Breast epithelium (tissue), 4 donors: ENCODE measurements at regions not wholly inside any gene's neighbourhood (a gene's known extent, or its start where the extent isn't known, plus 50 kb on each side); places are given as distances from the start of the nearest gene placed in this dataset.

Experiments used
- DNase-seq, 2 donors: peaks; one replicate each; pipeline ENCODE4 v3.0.0-alpha.2; 2019; ENCODE audit warnings: low spot score in 2 of 2
- H3K27ac ChIP-seq, 2 donors: fragments of 200-600 bp; sonication (generic) in 1 of 2; one replicate each; pipeline ENCODE4 v1.5.1; 2016 to 2019; ENCODE audit warnings: mild to moderate bottlenecking in 1 of 2
- H3K27me3 ChIP-seq, 2 donors: fragments of 200-600 bp; sonication (generic) in 1 of 2; one replicate each; pipeline versions ENCODE4 v1.5.1 to v1.6.0; 2017 to 2019; ENCODE audit warnings: control low read depth in 1 of 2, mild to moderate bottlenecking in 1 of 2
- H3K36me3 ChIP-seq: fragments of 200-600 bp; one replicate; pipeline ENCODE4 v1.5.1; 2019
- H3K4me1 ChIP-seq, 2 donors: fragments of 200-600 bp; sonication (generic); one replicate each; pipeline ENCODE4 v1.5.1; 2016 to 2019; ENCODE audit warnings: control low read depth in 1 of 2
- H3K4me3 ChIP-seq, 3 donors: fragments of 200-600 bp; sonication (generic); 1 replicate in 2 of 3; 2 replicates in 1 of 3; pipeline ENCODE4 v1.5.1; 2016 to 2019; ENCODE audit warnings: mild to moderate bottlenecking in 3 of 3, moderate library complexity in 2 of 3
- H3K9me3 ChIP-seq, 2 donors: fragments of 200-600 bp; sonication (generic) in 1 of 2; one replicate each; pipeline ENCODE4 v1.5.1; 2016 to 2019; ENCODE audit warnings: control low read depth in 1 of 2
- POLR2A ChIP-seq: fragments of 450-650 bp; IDR thresholded peaks from one replicate; pipeline ENCODE4 v1.6.1; 2016; ENCODE audit warnings: antibody characterized with exemption, mild to moderate bottlenecking, moderate library complexity
- POLR2AphosphoS5 ChIP-seq, 3 donors: sonication (generic); formaldehyde crosslinking; IDR thresholded peaks; one replicate each; pipeline ENCODE4 v1.6.1; 2017; ENCODE audit warnings: antibody characterized with exemption in 3 of 3
- intact Hi-C: fragments of 100-400 bp; cut with DNase I; formaldehyde crosslinking; loops from one replicate; pipeline ENCODE4 v1.15.1; 2023; ENCODE audit warnings: low total_unique reads
- TF ChIP-seq, protein P1 (sequence below), 3 donors: fragments of 450-650 bp; IDR thresholded peaks; one replicate each; pipeline ENCODE4 v1.5.1; 2016 to 2017; ENCODE audit warnings: antibody characterized with exemption in 3 of 3, mild to moderate bottlenecking in 3 of 3, moderate library complexity in 3 of 3

DNA sequence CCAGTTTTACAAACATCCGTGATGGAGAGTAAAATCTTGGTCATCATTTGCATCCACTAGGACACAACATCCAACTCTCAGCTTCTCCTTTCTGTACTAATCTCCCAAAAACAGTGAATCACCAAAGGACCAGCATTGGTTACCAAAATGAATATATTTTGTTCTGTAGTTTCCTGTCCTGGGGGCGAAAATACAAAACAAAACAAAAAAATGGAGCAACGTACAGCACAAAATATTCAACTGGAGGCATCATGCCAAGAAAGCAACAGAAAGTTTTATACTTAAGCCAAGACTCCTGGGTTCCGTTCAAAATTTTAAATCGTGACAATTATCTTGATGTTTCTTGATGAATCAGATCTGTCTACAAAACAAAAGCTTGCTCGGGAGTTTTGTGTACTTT, 126.6 kb upstream of the CCDC28A start:
- Histone ChIP-seq H3K36me3 (no peaks in the 10 kb centered on the region), H3K27ac (peak overlapping the region in 1 of 2 donors; percentile 21), H3K27me3 (no peaks in the 10 kb centered on the region), H3K4me3 (peak overlapping the region in 2 of 3 donors; percentile 10 to 43), H3K4me1 (no peaks in the 10 kb centered on the region), H3K9me3 (no peaks in the 10 kb centered on the region)
- intact Hi-C loops: no loop called here
- no peak for DNase-seq
- TF ChIP-seq POLR2A: no peak
- TF ChIP-seq, protein P1, sequence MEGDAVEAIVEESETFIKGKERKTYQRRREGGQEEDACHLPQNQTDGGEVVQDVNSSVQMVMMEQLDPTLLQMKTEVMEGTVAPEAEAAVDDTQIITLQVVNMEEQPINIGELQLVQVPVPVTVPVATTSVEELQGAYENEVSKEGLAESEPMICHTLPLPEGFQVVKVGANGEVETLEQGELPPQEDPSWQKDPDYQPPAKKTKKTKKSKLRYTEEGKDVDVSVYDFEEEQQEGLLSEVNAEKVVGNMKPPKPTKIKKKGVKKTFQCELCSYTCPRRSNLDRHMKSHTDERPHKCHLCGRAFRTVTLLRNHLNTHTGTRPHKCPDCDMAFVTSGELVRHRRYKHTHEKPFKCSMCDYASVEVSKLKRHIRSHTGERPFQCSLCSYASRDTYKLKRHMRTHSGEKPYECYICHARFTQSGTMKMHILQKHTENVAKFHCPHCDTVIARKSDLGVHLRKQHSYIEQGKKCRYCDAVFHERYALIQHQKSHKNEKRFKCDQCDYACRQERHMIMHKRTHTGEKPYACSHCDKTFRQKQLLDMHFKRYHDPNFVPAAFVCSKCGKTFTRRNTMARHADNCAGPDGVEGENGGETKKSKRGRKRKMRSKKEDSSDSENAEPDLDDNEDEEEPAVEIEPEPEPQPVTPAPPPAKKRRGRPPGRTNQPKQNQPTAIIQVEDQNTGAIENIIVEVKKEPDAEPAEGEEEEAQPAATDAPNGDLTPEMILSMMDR (IDR thresholded peaks at IDR 0.05): no peak
- TF ChIP-seq POLR2AphosphoS5 (IDR thresholded peaks at IDR 0.05): no peak

DNA sequence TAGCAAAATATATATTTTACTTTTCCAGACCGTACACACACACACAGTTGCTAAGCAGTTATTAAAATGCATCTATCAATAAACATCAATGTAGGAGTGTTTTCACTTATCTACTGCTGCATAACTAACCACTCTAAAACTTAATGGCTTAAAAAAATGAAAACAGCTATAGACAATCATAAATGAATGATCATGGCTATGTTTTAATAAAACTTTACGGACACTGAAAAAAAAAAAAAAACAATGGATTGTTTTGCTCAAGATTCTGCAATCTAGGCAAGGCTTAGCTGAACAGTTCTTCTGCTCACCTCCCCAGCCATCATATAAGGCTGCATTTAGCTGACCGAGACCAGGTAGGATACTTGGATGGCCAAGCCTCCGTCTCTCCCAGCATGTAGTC, 125.4 kb upstream of the CCDC28A start:
- H3K4me3 ChIP-seq: no peak overlapping the region
- H3K9me3 ChIP-seq: no peaks in the 10 kb centered on the region
- H3K27me3 ChIP-seq: no peaks in the 10 kb centered on the region
- H3K36me3 ChIP-seq: no peaks in the 10 kb centered on the region
- no peak for DNase-seq
- H3K27ac ChIP-seq: no peak overlapping the region
- intact Hi-C loops: no loop called here
- TF ChIP-seq POLR2A: no peak
- TF ChIP-seq, protein P1 (IDR thresholded peaks at IDR 0.05): no peak
- no peak for TF ChIP-seq POLR2AphosphoS5 (IDR thresholded peaks at IDR 0.05)
- no peaks in the 10 kb centered on the region for H3K4me1 ChIP-seq

DNA sequence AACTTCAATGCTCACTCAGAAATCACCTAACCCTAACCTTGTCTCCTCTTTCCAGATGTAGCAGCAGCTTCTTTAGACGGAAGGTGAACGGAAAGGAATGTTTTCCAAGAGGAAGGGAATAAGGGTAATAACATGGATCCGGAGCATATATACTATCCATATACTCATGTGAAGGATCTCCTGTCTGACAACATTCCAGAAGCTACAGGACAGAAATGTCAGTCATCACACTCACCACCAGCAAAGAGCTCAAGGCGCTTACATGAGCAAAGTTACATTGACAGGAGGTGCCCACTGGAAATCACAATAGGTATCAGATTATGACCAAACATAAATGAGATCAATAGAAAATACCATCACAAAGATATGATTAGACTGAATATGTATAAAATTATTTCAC, 122.1 kb upstream of the CCDC28A start:
- DNase-seq: no peak
- intact Hi-C loops: no loop called here
- Histone ChIP-seq H3K4me1 (peaks cover 0 to 6% of the 10 kb centered on the region in 2 donors), H3K4me3 (no peak overlapping the region), H3K27ac (no peak overlapping the region), H3K27me3 (no peaks in the 10 kb centered on the region), H3K9me3 (no peaks in the 10 kb centered on the region), H3K36me3 (no peaks in the 10 kb centered on the region)
- TF ChIP-seq POLR2A (no peak), POLR2AphosphoS5 (IDR thresholded peaks at IDR 0.05) (no peak)
- TF ChIP-seq, protein P1 (IDR thresholded peaks at IDR 0.05): no peak

DNA sequence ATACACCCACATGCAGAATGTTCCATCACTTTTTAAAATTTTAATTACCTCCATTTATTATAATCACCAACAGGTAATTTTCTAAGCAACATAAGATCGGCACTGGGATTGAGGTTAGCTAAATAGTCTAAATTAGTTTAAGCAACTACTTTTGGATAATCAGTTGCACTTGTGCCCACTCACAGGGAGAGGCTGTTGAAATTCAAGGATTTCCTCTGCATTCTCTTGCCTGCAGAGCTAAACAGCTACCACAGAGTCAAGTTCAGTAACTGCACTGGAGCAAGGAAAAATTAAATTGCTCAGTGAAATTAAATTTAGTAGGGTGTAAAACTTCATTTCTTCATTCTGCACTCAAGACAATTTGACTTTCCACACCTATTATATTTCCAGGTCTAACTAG, 120.7 kb upstream of the CCDC28A start:
- DNase-seq: no peak
- TF ChIP-seq, protein P1 (IDR thresholded peaks at IDR 0.05): no peak
- TF ChIP-seq POLR2AphosphoS5 (IDR thresholded peaks at IDR 0.05) (no peak), POLR2A (no peak)
- peak overlapping the region in 1 of 3 donors; percentile 4 for H3K4me3 ChIP-seq
- H3K4me1 ChIP-seq: peaks cover 0 to 6% of the 10 kb centered on the region in 2 donors
- peak overlapping the region in 1 of 2 donors; percentile 27 for H3K27ac ChIP-seq
- no peaks in the 10 kb centered on the region for H3K9me3 ChIP-seq
- no peaks in the 10 kb centered on the region for H3K27me3 ChIP-seq
- intact Hi-C loops: no loop called here
- H3K36me3 ChIP-seq: no peaks in the 10 kb centered on the region

DNA sequence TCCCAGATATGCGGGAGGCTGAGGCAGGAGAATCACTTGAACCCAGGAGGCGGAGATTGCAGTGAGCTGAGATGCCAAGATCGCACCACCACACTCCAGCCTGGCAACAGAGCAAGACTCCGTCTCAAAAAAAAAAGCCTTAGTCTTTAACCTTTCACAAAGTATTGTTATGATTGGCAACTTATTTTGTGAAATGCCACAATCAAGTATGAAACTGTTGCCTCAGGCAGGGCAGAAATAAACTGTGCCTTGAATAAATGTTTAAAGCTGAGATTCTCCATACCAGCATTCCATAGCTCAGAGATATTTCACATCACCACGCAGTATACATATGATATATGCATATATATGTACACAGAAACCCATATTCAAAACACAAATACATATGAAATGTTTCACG, 120.1 kb upstream of the CCDC28A start:
- Histone ChIP-seq H3K36me3 (no peaks in the 10 kb centered on the region), H3K27me3 (no peaks in the 10 kb centered on the region), H3K4me3 (no peak overlapping the region), H3K9me3 (no peaks in the 10 kb centered on the region), H3K4me1 (peaks cover 0 to 6% of the 10 kb centered on the region in 2 donors), H3K27ac (peak overlapping the region in 1 of 2 donors; percentile 27)
- TF ChIP-seq POLR2A (no peak), POLR2AphosphoS5 (IDR thresholded peaks at IDR 0.05) (no peak)
- TF ChIP-seq, protein P1 (IDR thresholded peaks at IDR 0.05): no peak
- intact Hi-C loops: no loop called here
- no peak for DNase-seq
